GM18868 (cell line): ENCODE measurements at regions not wholly inside any gene's neighbourhood (a gene's known extent, or its start where the extent isn't known, plus 50 kb on each side); places are given as distances from the start of the nearest gene placed in this dataset.
"Not testable (repeated sequence)": the region's sequence is repeated elsewhere in the genome, so short reads cannot be mapped to it uniquely, and the experiment has no call there.

ENCODE experiments used
- ATAC-seq: cut with Tn5 transposase; IDR thresholded peaks from one replicate; pipeline ENCODE4 v1.9.1; 2021; ENCODE audit warnings: mild to moderate bottlenecking, moderate library complexity; ENCODE audit not compliant: unreplicated experiment

DNA sequence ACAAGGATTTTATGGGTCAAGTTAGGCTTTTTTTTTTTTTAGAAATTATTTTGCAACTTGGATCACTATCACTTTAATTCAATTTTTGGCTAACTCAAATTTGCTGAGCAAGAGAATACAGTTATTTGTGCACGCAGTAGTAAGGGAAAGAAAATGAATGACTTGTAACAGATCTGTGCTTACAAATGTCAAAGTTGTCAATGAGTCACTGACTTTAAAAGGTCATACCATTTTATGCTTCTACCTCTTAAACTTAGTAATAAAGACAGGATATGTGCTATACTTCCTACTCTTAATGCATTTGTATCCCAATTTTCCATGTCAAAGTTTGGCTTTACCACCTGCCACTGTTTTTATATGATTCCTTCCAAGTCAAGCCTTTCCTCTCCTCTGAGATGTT is 131.1 kb upstream of the FBXO33 start:
- no peak for ATAC-seq

DNA sequence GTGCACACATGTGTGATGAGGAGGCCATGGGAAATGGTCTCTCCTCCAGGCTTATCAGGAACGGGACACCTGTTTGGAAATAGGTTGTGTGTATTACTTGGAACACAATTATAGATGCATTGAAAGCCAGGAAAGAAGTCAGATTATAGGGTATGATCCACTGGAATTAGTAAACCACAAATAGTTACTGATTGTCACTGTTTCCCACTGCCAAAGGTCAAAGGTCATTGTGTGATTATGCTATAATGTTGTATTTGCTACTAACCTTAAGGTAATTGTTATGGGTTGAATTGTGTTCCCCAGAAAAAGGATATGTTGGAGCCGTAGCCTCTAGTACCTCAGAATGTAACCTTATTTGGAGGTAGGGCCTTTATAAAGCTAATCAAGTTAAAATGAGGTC is 129.9 kb upstream of the FBXO33 start:
- ATAC-seq, result no peak

DNA sequence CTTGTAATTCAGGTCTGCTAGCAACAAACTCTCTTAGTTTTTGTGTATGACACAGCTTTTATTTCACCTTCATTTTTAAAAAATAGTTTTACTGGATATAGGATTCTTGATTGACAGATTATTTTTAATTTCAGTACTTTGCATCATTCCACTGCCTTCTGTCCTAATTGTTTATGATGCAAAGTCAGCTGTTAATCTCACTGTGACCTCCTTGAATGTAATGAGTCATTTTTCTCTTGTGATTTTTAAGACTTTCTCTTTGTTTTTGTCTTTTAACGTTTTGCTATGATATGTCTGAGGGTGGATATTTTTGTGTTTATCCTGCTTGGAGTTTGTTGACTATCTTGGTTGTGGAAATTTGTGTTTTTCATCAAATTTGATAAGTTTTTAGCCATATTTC is 126.3 kb upstream of the FBXO33 start:
- ATAC-seq, result no peak

DNA sequence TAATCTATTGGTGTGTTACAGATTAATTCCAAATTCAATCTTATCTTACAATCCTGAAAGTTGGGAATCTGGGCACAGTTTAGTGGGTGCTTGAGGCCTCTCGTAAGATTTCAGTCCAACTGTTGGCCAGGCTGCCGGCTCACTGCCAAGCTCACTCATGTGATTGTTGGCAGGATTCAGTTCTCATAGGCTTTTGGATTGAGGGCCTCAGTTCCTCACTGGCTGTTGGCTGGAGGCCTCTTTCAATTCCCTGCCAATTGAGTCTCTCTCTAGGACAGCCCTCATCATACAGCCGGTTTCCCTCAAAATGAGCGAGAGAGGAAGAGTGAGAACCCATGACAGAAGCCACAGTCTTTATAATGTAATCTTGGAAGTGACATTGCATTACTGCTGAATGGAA is 123.5 kb upstream of the FBXO33 start:
- ATAC-seq, result no peak

DNA sequence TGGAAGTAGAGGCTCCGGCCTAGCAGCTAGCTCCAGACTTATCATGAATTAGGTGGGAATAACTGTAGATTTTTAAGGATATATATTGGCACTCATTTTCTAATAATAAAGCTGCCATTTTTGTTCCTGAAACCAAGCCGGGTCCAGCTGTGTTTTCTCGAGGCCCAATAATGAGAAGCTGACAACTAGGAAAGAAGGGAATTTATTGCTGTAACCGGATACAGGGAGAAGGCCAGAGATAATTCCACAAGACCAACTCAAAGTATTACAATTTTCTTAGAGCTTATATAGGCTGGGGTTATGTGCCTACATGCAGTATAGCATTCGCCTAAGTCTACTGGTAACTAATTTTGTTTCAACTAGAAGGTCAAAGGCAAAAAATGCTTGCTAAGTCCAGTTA is 122.3 kb upstream of the FBXO33 start:
- ATAC-seq, result no peak

DNA sequence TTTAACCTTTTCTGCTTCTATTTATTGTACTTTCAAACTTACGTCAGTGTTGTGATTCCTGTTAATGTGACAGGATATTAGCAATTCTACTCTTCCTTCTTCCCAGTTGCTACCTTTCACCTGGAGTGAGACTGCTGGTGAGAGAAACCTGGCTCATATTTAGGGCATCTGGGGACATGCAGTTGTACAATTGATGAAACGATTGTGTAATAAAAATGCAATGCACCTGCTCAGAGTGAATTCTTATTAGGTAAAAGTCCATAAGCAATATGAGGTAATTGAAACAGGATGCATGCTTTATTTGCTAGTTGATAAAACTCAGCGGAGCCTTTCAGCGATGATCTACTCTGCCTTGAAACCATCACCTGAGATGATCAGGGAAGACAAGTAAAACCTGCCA is 116.1 kb upstream of the FBXO33 start:
- no peak for ATAC-seq

DNA sequence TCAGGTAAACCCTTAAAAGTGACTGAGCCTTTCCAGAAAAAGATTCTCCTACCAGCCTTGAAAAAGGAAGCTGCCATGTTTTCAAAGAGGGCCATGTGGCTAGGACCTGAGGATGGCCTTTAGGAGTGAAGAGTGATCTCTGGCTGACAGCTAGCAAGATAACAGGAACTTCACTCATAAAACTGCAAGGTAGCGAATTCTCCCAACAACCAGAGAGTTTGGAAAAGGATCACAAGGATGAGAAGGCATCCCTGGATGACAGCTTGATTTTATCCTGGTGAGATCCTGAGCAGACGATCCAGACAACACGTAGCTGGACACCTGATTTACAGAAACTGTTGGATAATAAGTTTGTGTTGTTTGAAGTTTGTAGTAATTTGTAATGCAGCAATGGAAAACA is 115.6 kb upstream of the FBXO33 start:
- ATAC-seq, result no peak

DNA sequence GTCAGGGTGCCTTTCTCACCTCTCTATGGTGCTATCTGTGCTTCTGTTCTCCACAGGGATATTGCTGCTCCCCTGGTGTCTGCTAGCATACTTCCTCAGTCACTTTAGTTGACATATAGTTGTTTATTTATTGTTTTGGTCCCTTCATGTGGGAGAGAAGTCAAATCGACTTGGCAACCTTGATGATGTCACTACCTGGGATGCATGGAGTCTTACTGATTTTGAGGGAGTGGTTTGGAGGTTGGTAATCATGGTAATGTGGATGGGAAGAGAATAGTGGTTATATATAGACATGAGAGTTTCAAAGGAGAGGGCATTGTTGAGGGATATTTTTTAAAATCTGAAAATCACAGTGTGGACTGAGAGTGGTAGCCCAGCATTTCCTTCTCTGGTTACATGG is 73.6 kb upstream of the FBXO33 start:
- ATAC-seq, result no peak

DNA sequence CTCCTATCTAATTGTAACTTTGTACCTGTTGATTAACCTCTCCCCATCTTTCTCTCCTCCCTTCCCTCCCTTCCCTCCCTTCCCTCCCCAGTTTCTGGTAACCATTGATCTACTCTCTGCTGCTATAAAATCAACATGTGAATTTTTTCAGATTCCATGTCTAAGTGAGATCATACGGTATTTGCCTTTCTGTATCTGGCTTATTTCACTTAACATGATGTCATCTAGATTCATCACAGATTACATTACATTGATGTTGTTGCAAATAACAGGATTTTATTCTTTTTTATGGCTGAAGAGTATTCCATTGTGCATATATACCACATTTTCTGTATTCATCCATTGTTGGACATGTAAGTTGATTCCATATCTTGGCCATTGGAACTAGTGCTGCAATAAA is 68.0 kb upstream of the FBXO33 start:
- no peak for ATAC-seq

DNA sequence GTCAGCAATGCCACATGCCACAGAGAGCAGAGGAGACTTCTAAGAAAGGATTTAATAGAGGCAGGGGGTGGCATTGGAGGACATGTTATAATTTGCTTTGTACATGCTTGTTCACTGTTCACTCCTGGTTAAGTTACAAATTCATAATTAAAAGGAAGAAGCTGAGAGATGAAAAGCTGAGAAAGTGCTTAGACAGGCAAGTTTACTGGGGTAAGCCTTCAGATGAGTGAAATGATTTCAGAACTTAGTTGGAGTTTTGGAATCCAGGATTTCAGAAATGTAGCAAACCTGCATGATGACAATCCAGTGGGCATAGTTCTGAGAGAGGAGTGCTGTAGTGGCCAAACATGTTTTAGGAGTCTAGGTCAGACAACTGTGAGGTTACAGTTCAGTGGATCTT is 67.3 kb upstream of the FBXO33 start:
- no peak for ATAC-seq

DNA sequence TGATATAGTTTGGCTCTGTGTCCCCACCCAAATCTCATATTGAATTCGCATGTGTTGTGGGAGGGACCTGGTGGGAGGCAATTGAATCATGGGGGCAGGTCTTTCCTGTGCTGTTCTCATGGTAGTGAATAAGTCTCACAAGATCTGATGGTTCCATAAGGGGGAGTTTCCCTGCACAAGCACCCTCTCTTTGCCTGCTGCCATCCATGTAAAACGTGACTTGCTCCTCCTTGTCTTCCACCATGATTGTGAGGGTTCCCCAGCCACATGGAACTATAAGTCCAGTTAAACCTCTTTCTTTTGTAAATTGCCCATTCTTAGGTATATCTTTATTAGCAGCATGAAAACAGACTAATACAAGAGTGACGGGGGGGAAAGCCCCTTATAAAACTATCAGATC is 65.4 kb upstream of the FBXO33 start:
- ATAC-seq, result not testable (repeated sequence)

DNA sequence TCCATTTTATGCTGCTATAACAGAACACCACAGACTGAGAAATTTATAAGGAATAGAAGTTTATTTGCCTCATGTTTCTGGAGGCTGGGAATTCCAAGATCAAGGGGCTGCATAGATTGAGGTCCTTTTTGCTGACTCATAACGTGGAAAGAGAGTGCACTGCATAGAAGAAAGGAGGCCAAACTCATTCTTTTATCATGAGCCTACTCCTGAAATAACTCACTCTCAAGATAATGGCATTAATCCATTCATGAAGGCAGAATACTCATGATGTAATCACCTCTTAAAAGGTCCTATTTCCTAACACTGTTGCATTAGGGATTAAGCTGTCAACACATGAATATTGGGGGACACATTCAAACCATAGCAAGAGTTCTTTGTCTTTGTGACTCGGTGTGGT is 60.0 kb upstream of the FBXO33 start:
- ATAC-seq, result peak; percentile 66

DNA sequence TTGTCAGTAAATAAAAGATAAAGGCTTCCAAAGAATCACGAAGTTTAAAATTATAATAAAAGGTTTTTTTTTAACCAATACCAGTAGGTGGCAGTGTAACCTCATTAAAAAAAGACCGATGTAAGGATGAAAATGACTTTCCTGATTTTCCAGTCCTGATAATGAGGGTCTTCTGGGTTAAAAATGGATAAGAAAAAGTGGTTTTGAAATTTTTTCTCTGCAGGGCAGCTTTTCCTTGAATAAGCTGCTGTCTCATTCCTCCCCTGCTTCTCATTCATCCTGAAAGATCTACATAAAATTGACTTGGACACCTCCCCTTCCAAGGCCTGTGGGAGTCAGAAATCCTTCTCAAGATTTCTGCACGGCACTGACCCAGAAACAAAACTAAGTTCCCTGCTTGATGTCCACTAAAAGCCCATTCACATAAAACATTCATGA is 58.9 kb upstream of the FBXO33 start:
- no peak for ATAC-seq

DNA sequence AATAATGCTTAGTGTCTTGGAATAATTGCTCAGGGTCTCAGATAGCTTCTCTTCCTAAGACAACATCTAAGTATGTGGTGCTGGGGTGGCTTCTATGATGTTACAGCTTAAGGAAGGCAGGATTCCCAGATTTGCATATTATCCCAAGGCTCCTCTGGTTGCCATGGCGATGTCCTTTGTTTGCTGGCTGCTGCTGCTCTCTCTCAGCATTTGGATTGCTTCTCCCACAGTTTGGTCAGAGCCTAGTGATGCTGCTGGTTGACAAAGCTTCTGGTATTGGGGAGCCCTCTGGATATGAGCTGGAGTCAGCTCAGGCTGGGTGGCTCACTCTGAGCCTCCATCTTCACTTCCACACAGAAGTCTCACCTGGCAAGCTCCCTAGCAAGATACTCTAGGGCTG is 56.4 kb upstream of the FBXO33 start:
- ATAC-seq, result no peak

DNA sequence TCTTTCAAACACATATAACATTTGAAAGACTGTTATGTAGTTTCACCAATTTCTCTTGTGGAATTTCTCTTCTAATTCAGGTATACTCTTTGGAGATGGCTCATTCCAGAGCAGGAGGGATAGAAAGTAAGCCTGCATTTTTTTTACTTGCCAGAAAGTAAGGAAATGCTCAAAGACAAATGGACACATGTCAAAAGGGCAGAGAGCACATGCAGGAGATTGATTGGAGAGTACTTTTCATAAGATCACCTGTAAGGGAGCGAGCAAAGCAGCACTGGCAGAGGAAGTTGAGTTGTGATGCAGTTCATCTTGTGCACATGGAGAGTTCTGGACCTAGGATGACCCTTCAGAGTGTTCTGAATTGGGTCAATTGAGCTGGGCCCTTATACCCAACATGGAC is 51.4 kb upstream of the FBXO33 start:
- ATAC-seq, result no peak
